Smooth muscle cell (in vitro differentiated cells): ENCODE measurements at regions not wholly inside any gene's neighbourhood (a gene's known extent, or its start where the extent isn't known, plus 50 kb on each side); places are given as distances from the start of the nearest gene placed in this dataset.

Experiments
- DNase-seq: peaks from one replicate; lab custom pipeline; 2025; ENCODE audit not compliant: unreplicated experiment; lab: John Stamatoyannopoulos, UW
- H2AFZ ChIP-seq: fragments of 200-600 bp; sonication (generic); 2 replicates; pipeline ENCODE4 v1.6.0; 2016; ENCODE audit warnings: antibody characterized with exemption, low read depth, mild to moderate bottlenecking
- H3F3A ChIP-seq: fragments of 200-600 bp; sonication (generic); 2 replicates; pipeline ENCODE4 v1.6.0; 2017; ENCODE audit warnings: antibody characterized with exemption, low read depth
- H3K27ac ChIP-seq: fragments of 200-600 bp; sonication (generic); 2 replicates; pipeline ENCODE4 v1.5.1; 2016; ENCODE audit warnings: low read depth, mild to moderate bottlenecking
- H3K27me3 ChIP-seq: fragments of 200-600 bp; sonication (generic); 2 replicates; pipeline ENCODE4 v1.6.1; 2016; ENCODE audit warnings: low read depth, mild to moderate bottlenecking
- H3K36me3 ChIP-seq: fragments of 200-600 bp; sonication (generic); 2 replicates; pipeline ENCODE4 v1.5.1; 2016; ENCODE audit warnings: low read depth
- H3K4me1 ChIP-seq: fragments of 200-600 bp; sonication (generic); 2 replicates; pipeline ENCODE4 v1.5.1; 2016; ENCODE audit warnings: low read depth
- H3K4me2 ChIP-seq: fragments of 200-600 bp; sonication (generic); 2 replicates; pipeline ENCODE4 v1.6.0; 2016; ENCODE audit warnings: mild to moderate bottlenecking
- H3K4me3 ChIP-seq: fragments of 200-600 bp; sonication (generic); 2 replicates; pipeline ENCODE4 v1.5.1; 2016; ENCODE audit warnings: mild to moderate bottlenecking
- H3K79me2 ChIP-seq: fragments of 200-600 bp; sonication (generic); 2 replicates; pipeline ENCODE4 v1.6.0; 2016; ENCODE audit warnings: low read depth, mild to moderate bottlenecking
- H3K9ac ChIP-seq: fragments of 200-600 bp; sonication (generic); 2 replicates; pipeline ENCODE4 v1.6.0; 2016; ENCODE audit warnings: low read depth
- H3K9me3 ChIP-seq: fragments of 200-600 bp; sonication (generic); replicated peaks from 2 replicates; pipeline ENCODE4 v1.5.1; 2016; ENCODE audit warnings: low read depth
- H4K20me1 ChIP-seq: fragments of 200-600 bp; sonication (generic); 2 replicates; pipeline ENCODE4 v1.6.0; 2016; ENCODE audit warnings: low read depth
- WGBS: methylation state at CpG from one replicate; pipeline ENCODE4 v1.1.7; 2016; ENCODE audit warnings: low lambda C conversion rate; 5-methylcytosine and 5-hydroxymethylcytosine counted together
- TF ChIP-seq, protein P1 (sequence below): fragments of 200-600 bp; sonication (generic); IDR thresholded peaks from 2 replicates; pipeline ENCODE4 v1.5.1; 2017; ENCODE audit warnings: borderline replicate concordance, mild to moderate bottlenecking, antibody characterized with exemption; ENCODE audit not compliant: insufficient read depth, poor library complexity, severe bottlenecking

DNA sequence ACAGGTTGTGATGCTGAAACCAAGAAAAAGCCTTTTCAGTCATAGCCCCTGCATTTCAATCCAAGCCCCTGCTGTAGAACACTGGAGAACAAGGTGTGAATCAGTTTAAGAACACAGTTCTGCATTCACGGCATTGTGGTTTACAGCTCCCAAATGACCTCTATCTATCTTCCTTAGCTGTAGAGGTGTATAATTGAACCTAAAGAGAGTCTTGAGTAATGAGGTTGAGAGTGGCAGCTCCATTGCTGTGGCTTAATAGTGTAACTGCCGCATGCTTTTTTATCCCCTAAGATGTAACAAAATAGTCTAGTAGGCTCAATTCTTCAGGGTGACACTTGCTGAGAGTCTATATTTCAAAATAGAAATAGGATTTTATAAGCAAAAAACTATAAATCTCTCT is 121.3 kb upstream of the EPHA4 start:
- Histone ChIP-seq H3K9me3 (no peaks in the 10 kb centered on the region), H3K79me2 (no peaks in the 10 kb centered on the region), H3K36me3 (no peaks in the 10 kb centered on the region), H3K4me1 (no peaks in the 10 kb centered on the region), H3F3A (no peaks in the 10 kb centered on the region), H3K4me3 (no peak overlapping the region), H3K27me3 (no peaks in the 10 kb centered on the region), H3K4me2 (no peak overlapping the region), H2AFZ (no peak overlapping the region), H3K27ac (no peak overlapping the region), H3K9ac (no peak overlapping the region), H4K20me1 (no peaks in the 10 kb centered on the region)
- TF ChIP-seq, protein P1, sequence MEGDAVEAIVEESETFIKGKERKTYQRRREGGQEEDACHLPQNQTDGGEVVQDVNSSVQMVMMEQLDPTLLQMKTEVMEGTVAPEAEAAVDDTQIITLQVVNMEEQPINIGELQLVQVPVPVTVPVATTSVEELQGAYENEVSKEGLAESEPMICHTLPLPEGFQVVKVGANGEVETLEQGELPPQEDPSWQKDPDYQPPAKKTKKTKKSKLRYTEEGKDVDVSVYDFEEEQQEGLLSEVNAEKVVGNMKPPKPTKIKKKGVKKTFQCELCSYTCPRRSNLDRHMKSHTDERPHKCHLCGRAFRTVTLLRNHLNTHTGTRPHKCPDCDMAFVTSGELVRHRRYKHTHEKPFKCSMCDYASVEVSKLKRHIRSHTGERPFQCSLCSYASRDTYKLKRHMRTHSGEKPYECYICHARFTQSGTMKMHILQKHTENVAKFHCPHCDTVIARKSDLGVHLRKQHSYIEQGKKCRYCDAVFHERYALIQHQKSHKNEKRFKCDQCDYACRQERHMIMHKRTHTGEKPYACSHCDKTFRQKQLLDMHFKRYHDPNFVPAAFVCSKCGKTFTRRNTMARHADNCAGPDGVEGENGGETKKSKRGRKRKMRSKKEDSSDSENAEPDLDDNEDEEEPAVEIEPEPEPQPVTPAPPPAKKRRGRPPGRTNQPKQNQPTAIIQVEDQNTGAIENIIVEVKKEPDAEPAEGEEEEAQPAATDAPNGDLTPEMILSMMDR, result no peak
- DNase-seq, result no peak
- 91% methylated on average over 2 of the region's 2 CpGs for WGBS

DNA sequence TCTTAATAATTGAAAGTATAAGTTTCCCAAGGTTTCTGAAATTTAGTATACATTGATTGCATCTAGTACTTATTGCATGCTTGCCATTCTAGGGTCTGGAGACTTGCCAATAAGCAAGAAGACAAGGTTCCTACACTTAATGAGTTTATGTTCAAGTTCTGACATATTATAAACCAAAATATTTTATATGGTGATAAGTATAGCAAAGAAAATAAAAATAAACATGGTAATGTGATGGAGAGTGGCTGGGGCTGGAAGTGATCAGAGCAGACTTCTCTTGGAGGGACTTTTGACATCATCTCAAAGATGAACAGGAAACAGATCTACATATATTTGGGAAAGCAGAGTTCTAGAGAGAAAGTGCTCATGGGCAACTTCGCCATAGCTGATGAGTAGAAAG is 119.5 kb upstream of the EPHA4 start:
- Histone ChIP-seq H3K4me2 (no peak overlapping the region), H4K20me1 (no peaks in the 10 kb centered on the region), H3K36me3 (no peaks in the 10 kb centered on the region), H3F3A (no peaks in the 10 kb centered on the region), H3K27ac (no peak overlapping the region), H3K9me3 (no peaks in the 10 kb centered on the region), H2AFZ (no peak overlapping the region), H3K79me2 (no peaks in the 10 kb centered on the region), H3K9ac (no peak overlapping the region), H3K4me3 (no peak overlapping the region), H3K4me1 (no peaks in the 10 kb centered on the region), H3K27me3 (no peaks in the 10 kb centered on the region)
- no peak for DNase-seq
- WGBS, result 93% methylated on average over 1 of the region's 1 CpG
- TF ChIP-seq, protein P1, result no peak

DNA sequence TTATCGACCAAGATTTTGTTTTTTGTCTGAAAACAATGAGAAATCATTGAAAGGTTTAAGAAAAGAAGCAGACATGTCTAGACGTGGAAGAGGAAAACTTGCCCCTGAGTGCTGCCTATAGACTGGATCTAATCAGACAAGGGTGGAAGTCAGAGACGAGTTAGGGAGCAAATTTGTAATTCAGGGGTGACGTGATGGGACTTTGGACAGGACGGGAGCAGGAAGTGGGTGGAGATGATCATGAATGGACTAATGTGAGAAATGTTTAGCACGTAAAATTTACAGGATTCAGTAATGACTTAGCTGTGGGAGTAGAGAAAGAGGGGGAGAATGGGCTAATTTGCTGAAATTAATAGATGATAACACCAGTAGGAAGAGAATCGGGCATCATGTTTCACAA is 117.0 kb upstream of the EPHA4 start:
- 86% methylated on average over 7 of the region's 7 CpGs for WGBS

DNA sequence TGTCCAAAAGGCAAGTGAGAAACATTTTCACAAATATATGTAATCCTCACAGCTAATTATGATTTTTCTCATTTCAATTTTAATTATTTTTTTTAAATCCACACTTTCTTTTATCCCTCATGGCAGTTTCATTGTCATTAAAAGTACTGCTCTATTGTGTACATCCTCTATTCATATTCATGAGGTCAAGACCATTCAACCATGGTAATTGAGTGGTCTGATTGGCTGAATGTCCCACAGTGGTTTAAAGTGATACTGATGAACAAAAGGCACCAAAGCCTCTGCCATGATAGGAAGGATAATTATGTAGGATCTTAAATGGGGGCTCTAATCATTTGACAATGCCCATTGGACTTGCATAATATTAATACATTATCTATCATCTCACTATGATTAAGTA is 108.4 kb upstream of the EPHA4 start:
- DNase-seq, result no peak
- H3K4me3 ChIP-seq, result no peak overlapping the region
- no peak overlapping the region for H3K4me2 ChIP-seq
- H3K36me3 ChIP-seq, result no peaks in the 10 kb centered on the region
- H3F3A ChIP-seq, result peaks cover 4% of the 10 kb centered on the region
- H3K9ac ChIP-seq, result no peak overlapping the region
- H4K20me1 ChIP-seq, result no peaks in the 10 kb centered on the region
- H2AFZ ChIP-seq, result no peak overlapping the region
- no peak overlapping the region for H3K27ac ChIP-seq
- H3K4me1 ChIP-seq, result no peaks in the 10 kb centered on the region
- TF ChIP-seq, protein P1, result no peak
- no peaks in the 10 kb centered on the region for H3K79me2 ChIP-seq
- H3K27me3 ChIP-seq, result no peaks in the 10 kb centered on the region
- H3K9me3 ChIP-seq, result no peaks in the 10 kb centered on the region

More for the DNA sequence above, 117.0 kb upstream of the EPHA4 start:
- no peak overlapping the region for H3K9ac ChIP-seq
- H3K27ac ChIP-seq, result no peak overlapping the region
- H3K27me3 ChIP-seq, result no peaks in the 10 kb centered on the region
- no peaks in the 10 kb centered on the region for H3K79me2 ChIP-seq
- no peaks in the 10 kb centered on the region for H3F3A ChIP-seq
- no peak for DNase-seq
- H4K20me1 ChIP-seq, result no peaks in the 10 kb centered on the region
- no peaks in the 10 kb centered on the region for H3K36me3 ChIP-seq
- no peaks in the 10 kb centered on the region for H3K9me3 ChIP-seq
- no peaks in the 10 kb centered on the region for H3K4me1 ChIP-seq
- H2AFZ ChIP-seq, result no peak overlapping the region
- TF ChIP-seq, protein P1, result no peak
- no peak overlapping the region for H3K4me3 ChIP-seq
- H3K4me2 ChIP-seq, result no peak overlapping the region
